HG03095 (cell line): ENCODE measurements at regions not wholly inside any gene's neighbourhood (a gene's known extent, or its start where the extent isn't known, plus 50 kb on each side); places are given as distances from the start of the nearest gene placed in this dataset.

Experiments
- ATAC-seq: cut with Tn5 transposase; IDR thresholded peaks from one replicate; pipeline ENCODE4 v1.9.1; 2021; ENCODE audit warnings: moderate library complexity; ENCODE audit not compliant: unreplicated experiment

DNA sequence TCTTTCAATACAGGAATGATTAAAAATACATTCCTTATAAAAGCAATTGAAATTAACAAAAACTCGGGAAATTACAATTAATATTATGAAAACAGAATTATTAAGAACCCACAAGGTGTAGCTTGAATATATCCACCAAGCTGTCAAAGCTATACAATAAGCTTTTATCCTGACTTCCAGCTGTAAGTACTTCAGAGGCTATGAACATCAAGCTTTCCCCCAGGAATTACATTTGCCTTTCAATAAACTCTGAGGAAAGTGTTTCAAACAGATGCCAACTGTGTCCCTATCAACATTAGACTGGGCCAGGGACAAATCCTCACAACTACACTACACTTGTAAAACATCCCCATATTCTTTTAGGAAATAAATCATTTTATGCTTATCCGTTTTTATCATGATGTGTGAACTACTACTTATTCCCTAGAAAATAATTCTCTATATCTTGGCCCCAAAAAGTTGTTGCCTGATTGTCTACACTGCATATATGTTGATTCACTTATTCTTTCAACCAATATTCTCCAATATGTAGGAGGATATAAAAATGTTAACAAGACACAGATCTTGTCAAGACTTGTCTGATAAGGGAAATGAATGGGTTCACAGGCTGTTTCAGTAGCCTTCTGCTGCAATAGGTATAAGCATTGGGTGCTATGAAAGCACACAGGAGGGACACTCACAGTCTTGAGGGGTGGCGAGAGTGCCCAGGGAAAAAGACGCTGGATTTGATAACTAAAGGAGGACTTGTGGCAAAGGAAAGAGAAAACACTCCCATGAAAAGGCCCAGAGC is 494.1 kb downstream of the CENPC start:
- no peak for ATAC-seq

DNA sequence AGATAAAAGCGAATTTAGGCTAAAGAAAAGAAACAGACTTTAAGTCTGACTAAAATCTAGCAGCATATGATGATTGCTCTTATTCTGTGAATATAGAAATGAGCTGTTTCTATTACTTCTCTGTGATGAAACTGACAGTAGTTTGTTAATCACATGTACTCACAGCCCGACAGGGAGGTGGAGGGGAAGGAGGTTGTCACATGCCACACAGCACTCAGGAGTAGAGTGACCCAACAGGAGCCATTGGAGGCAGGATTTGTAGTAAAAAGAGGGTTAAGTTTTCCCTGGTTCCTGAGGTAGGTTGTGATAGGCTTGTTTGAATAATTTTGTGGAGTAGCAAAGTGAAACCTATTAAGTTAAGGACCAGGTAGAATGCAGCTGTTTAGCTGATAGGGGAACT is 495.9 kb downstream of the CENPC start:
- ATAC-seq = no peak

DNA sequence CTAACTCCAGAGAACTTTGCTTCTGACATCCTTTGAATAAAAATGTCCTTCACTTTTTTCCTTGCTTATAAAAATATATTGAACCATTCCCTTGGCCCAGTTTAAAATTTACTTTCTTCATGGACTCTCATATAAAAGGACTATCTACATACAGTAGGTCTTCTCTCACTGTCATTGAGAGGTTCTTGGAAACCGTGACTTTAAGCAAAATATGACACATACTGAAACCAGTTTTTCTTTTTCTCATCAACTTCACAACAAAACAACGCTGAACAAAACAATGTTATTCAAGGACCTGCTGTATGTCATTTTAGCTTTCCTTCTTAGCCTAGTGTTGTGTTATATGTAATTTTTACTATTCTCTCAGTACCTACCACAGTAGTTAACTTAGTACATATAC is 496.8 kb downstream of the CENPC start:
- no peak for ATAC-seq

DNA sequence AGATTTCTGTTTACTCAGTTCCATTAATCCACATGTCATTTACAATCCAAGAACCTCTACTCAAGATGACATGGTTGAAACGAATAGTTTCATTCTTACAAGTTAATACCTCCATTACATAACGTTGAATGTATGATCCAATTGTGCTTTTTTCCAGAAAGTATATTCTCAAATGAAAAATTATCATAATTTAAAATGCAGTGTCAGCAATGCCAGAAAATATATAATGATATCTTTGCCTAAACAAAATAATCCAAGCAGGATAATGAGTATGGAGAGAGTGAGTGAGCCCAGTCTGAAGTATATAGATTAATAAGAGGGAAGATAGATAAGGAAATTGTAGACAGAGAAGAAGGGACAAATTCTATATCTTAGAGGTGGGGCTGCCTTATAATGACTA is 505.0 kb downstream of the CENPC start:
- no peak for ATAC-seq

DNA sequence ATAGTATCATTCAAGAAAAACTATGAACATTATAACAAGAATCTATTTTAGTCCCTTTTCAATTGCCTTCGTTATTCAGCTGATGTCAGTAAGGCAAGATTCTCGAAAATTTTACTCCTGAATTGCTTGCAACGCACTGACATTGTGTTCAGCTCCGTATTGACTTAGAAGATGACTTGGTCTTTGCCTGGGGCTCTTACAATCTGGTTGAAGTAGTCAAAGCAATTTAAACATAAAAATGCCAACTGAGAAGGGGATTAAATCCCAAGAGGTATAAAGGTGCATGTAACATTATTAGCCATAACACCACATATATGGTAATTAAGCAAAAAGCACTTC is 507.1 kb downstream of the CENPC start:
- ATAC-seq = no peak

DNA sequence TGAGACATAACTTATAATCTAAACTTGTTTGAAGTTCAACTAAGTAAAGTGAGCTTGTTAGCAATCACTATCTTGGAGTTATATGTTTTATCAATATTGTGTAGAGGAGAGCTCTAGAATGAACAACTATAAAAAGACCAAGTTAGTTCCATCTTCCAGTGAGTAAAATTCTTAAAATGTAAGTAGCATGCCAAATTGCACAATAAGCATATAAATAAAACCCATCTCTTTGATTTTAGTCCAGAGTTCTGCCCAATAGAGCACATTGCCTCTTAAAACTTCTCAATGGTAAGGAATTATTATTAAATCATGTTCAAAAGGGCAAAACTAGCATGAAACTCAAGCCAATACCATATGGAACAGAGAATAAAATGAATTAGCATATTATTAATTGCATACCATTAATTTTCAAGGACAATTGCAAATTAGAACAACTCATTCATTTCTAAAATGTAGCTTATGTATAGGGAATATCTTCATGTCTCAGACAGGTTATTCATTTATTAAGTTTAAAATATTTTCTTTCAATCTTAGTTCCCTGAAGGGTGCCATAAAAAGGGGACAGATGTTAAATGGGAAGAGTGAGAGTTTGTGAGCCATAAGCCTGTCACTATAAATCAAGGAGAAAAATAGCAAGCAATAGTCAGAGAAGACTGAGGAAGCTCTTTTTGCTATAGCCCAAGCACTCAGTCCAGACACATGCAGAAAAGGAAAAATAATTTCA is 507.6 kb downstream of the CENPC start:
- ATAC-seq = no peak

DNA sequence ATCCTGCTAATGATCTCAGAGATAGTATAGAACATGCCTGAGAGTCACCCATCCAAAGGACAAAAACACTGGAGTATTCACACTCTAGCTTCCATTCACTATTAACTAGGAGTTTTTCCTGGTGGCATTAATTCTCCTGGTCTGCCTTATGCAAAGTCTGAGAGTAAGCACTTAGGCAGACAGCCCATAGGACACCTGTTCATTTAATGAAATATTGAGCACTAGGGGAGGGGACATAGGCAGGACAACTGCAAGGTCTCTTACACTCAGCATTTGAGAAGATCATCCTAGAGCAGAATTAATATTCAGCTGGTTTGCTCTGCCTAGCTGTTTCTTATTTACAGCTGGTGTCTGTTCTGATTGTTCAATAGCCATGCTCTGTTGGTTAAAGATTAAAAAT is 508.5 kb downstream of the CENPC start:
- ATAC-seq = no peak

DNA sequence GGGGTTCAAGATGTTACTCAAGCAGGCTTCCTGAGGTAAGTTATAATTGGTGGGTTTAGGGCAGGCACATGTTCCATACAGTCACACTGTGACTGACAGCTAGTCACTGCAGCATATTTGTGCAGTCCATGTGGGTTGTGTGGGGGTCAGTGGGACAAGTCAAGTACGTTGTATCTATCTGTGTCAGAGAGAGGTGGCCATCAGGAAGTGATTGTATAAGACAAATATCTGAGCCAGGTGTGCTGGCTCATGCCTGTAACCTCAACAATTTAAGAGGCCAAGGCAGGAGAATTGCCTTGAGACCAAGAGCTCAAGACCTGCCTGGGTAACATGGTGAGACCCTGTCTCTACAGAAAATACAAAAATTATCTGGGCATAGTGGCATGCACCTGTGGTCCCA is 509.3 kb downstream of the CENPC start:
- ATAC-seq = no peak

DNA sequence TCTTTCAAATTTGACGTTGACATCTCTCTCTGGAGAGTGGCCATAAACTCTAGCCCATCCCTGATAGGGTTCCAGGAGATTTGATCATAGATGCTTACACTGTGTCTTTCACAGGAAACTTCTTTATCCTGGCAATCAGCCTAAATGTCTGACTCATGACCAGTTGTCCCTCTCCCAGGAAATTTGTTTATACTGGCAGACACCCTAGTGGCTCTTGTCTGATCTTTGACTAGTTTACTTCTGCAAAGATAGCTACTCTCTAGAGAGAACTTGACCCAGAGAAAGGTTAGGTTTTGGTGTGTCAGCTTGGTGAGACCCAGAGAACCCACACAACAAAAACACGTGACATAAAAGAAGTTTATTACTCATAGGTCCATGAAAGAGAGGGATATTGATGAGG is 509.8 kb downstream of the CENPC start:
- ATAC-seq = no peak

DNA sequence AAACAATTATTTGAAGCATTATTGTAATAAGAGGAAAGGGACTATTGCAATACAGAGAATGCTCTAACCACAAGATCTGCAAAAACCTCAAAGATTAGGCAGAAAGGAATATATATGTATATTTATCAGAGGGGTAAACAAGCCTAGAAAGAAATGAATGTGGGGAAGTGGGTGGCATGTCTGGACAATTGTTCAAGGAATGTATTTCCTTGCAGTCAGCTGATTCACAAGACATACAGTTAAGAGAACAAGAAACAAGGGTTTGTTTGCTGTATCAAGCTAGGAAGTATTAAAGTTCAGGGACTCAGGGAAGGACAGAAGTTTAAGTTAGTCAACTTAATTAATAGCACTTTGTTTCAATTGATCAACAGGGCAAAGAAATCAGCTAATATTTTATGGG is 514.7 kb downstream of the CENPC start:
- no peak for ATAC-seq

DNA sequence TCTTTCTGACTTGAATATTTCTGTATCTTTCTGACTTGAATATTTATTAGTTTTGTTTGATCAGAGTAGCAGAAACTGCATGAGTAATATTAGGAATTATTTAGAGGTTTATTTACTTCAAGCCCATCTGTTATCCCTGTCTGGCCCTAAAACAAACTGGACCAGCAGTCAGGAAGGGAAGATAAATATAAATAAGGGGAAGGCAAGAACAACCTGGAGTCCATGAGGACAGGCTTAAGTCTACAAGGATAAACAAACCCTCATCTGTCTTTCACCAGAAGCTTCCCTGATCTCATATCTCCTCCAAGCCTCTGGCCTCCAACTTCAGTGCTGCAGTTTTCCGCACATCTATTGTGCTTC is 524.9 kb downstream of the CENPC start:
- no peak for ATAC-seq

DNA sequence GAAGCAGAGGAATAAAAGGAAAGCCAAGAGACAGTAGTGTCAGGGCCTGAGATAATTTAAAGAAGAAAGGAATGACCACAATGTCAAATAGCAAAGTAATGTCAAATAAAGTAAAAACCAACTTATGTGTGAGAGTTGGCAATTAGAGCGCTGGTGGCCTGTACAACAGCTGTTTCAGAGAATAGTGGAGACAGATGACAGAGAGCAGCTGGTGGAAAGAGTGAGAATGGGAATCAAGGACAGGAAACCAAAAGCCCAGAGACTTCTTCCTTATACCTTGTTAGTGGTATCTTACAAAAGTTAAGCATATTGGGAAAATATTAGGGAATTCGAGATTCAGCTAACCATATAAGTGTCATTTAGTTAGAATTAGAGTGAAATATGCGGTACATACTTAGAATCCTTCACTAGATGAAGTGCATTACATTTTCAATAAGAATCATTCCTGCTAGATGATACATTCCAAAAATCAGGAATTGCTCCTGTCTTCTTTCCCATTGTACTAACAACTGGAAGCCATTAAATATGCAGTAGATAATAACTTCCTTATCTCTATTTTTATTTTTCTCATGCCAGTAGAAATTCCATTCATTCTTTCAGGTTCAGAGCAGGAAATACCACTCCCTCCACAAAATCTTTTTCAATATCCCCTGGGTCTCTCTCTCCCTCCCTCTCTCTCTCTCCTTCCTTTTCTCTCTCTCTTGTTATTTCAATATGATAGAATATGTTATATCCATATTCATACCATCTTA is 525.4 kb downstream of the CENPC start:
- ATAC-seq = no peak

DNA sequence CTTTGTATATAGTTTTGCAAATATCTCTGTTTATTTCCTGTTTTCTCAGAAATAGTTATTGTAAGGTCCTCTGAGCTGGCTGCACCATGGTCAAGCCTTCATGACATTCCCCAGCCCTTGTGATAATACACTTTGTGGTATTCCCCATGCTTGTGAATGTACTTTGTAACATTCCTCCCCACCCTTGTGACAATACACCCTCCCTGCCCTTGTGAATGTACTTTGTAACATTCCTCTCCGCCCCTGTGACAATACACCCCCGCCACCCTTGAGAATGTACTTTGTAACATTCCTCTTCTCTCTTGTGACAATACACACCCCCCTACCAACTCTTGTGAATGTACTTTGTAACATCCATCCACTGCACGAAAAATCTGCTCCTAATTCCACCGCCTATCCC is 530.7 kb downstream of the CENPC start:
- no peak for ATAC-seq

DNA sequence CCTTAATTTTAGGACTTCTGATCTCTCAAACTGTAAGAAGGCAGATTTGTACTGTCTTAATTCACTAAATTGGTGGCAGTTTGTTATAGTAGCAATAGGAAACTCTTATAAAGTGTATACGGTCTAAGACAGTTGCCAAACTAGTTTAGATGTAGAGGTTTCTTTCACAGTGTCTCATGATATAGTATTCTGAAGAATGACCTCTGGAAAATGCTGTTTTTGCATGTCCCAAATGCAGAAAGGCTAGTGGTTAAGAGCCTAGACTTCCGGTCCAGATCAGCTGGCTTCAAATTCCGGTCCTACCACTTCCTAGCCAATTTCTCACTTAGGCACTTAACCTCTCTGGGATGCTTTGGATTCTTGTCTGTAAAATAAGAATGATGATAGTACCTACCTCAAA is 538.5 kb downstream of the CENPC start:
- no peak for ATAC-seq

DNA sequence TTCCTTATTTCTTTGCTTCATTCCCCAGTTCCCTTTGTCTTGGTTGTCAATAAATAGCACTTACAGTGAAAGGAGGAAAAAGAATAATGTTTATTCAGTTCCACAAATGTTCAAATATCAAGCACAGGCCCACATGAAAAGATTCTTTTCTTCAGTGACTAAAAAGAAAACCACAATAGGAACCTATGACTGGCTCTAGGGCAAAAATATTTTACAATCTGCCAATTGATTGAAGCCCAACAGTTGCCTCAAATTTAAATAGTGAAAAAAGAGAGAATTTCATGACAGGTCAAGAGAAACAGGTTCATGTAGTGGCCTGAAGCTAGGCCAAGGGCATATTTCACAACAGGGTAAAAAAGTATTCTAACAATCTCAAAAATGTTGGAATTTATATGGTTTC is 553.8 kb downstream of the CENPC start:
- no peak for ATAC-seq

DNA sequence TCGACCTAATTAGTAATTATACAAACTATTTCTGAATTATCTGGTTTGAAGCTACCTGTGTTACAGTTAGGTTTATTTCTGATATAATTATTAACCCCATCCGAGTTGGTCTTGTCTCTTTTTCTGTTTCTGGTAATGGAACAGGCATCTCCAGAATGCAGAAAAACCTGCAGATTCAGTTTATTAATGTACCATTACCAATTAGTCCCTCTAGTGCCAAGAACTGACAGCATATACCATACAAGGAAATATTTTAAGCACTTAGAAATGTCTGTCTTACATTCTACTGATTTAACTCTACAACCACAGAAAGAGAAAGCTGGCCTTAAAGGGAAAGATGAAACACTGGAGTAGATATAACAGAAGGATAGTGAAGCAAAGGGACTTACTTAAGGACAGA is 570.6 kb downstream of the CENPC start:
- ATAC-seq = no peak

DNA sequence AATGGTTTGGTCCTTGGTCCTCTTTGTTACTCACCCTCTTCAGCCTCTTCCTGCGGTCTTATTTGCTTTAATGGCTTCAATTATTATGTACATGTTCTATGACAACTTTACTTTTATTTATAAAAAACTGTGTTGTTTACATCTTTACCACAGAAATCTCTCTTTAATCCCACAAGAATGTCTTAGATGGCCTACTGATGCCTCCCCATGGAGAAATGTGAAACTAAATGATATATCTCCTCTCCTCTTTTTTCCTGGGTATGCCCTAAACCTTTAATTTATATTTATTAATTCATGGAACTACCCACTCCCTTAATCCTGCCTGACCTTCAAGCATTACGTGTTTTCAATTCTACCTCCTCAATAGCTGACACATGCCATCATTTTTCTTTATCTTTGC is 573.2 kb downstream of the CENPC start:
- no peak for ATAC-seq

DNA sequence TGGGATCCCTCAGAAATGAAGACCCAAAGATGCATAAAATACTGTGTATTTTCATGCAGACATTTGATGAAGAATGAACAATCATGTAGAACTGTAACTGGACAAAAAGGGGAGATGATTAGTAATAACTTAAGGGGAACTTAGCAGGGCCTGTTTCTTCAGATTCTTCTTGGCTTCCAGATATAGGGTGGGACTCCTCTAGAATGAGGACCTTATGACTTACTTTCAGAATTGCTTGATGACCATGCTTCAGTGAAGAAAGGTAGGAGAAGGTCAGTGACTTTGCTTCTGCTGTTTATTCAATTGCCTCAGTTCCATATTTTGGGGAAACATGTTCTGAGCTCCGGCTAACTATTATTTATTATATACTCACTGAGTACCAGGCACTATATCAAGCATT is 580.8 kb downstream of the CENPC start:
- ATAC-seq = no peak

DNA sequence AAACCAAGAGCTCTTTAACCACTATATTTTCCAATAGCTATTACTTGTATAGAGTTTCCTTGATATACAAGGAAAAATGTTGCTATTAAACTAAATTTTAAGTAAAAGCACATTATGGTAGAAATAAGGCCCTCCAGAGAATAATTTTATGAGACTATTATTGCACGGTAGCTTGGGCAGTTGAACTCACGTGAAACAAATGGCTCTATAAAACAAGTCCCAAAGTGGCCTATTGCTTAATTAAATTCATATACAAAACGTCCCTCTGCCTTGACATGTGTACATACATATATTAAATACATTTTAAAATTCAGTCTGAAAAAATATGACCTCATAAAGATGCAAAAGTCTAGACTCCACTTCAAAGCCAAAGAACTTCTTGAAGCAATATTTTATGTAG is 582.2 kb downstream of the CENPC start:
- no peak for ATAC-seq

DNA sequence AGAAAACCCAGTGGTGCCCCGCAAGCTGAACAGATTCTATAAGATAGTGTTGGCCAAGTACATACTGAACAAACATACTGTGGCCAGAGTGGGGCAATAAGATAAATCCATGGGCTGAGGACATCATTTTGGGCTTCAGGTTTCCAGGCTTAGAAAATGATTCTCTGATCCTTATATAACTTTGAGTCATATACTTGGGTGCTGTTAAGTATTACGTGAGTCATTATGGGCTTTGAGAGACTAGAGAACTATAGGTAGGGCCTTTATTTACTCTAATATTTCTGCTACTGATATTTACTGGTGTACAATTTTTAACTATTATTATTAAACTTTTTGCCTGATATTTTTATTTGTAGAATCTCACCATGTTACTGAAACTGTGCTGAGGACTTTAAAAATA is 586.1 kb downstream of the CENPC start:
- no peak for ATAC-seq

DNA sequence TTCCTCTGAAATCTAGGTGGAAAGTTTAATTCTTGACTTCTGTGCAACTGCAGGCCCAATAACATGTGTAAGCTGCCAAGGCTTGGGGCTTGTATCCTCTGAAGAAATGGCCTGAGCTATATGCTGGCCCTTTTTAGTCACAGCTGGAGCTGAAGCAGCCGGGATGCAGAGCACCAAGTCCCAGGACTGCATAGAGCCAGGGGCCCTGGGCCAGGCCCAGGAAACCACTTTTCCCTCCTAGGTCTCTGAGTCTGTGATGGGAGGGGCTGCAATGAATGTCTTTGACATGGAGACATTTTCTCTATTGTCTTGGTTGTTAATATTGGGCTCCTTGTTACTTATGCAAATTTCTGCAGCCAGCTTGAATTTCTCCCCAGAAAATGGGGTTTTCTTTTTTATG is 588.5 kb downstream of the CENPC start:
- ATAC-seq = no peak

DNA sequence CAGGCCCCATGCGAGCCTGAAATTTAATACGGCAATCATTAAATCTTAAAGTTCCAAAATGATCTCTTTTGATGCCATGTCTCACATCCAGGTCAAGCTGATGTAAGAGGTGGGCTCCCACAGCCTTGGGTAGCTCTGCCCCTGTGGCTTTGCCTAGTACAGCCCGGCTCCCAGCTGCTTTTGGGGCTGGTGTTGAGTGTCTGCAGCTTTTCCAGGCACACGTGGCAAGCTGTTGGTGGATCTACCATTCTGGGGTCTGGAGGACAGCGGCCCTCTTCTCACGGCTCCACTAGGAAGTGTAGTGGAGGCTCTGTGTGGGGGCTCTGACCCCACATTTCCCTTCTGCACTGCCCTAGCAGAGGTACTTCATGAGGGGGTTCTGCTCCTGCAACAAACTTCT is 588.9 kb downstream of the CENPC start:
- ATAC-seq = no peak
